ENCODE measurements at regions not wholly inside any gene's neighbourhood (a gene's known extent, or its start where the extent isn't known, plus 50 kb on each side); places are given as distances from the start of the nearest gene placed in this dataset.

DNA sequence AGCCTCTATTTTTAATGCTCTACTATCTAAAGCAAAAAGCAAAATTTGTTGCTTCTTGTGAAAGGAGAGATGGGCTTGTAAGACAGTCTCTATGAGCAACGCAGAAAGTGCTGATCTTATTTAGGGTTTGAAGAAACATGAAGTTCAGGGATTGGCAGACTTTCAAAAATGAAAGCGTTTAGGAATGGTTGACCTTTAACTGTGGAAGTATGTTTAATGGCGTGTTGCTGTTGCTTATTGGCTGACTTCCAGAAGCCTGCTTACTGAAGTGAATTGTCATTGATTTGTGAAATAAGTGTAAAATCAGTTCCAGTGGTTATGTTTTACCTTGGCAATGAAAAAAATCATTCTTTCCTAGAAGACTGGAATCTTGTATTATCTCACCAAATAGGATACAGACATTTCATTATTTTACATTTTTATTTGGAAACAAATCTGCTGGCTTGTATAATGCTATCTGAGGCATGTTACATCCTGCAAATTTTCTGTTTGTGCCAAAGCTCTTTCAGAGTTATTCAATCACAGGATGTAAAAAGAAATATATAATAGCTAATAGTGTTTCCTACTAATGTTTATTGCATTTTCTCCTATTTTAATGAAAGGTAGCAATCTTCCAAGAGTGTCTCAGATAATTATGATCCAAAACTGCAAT is 221.3 kb upstream of the SLITRK6 start:
- no TSS peak for BruUV-seq (replicated peaks)
- ATAC-seq (no peak), DNase-seq (ENCODE audit: low read depth, low spot score) (no peak)

GRCh38 chr13:86006317-86006716 is 207.1 kb upstream of the SLITRK6 start:
- Histone ChIP-seq H2AFZ (ENCODE audit: low read depth, low read length, poor library complexity, severe bottlenecking) (no peak overlapping the region), H3K27me3 (ENCODE audit: insufficient read depth, low read length) (no peaks in the 10 kb centered on the region), H3K36me3 (ENCODE audit: control insufficient read depth in 1 of 2, insufficient read depth in 2 of 2, low read length in 2 of 2) (no peaks in the 10 kb centered on the region), H4K20me1 (ENCODE audit: insufficient read depth) (no peaks in the 10 kb centered on the region), H3K79me2 (ENCODE audit: insufficient read depth, low read length) (no peaks in the 10 kb centered on the region), H3K4me2 (ENCODE audit: low read length) (no peak overlapping the region), H3K4me1 (ENCODE audit: control insufficient read depth in 1 of 2, insufficient read depth in 2 of 2, low read length in 2 of 2) (no peaks in the 10 kb centered on the region), H3K9me3 (ENCODE audit: control insufficient read depth in 1 of 2, insufficient read depth in 1 of 2, low read depth in 1 of 2, low read length in 2 of 2) (no peaks in the 10 kb centered on the region), H3K9ac (ENCODE audit: low read length) (no peak overlapping the region), H3K9me2 (ENCODE audit: insufficient read depth) (no peaks in the 10 kb centered on the region), H3K4me3 (replicated peaks in 1 of 2; ENCODE audit: low read depth in 1 of 2, low read length in 2 of 2) (no peak overlapping the region), H3K27ac (ENCODE audit: low read depth, low read length) (no peak overlapping the region)
- TF ChIP-seq SRF (IDR thresholded peaks at IDR 0.05; ENCODE audit: low read depth), result no peak
- no peak for TF ChIP-seq POLR2A (IDR thresholded peaks at IDR 0.05; ENCODE audit: borderline replicate concordance, extremely low read depth, insufficient read depth, insufficient read length)
- no peak for TF ChIP-seq FOSL1 (IDR thresholded peaks at IDR 0.05; ENCODE audit: low read depth)
- TF ChIP-seq, protein P1, sequence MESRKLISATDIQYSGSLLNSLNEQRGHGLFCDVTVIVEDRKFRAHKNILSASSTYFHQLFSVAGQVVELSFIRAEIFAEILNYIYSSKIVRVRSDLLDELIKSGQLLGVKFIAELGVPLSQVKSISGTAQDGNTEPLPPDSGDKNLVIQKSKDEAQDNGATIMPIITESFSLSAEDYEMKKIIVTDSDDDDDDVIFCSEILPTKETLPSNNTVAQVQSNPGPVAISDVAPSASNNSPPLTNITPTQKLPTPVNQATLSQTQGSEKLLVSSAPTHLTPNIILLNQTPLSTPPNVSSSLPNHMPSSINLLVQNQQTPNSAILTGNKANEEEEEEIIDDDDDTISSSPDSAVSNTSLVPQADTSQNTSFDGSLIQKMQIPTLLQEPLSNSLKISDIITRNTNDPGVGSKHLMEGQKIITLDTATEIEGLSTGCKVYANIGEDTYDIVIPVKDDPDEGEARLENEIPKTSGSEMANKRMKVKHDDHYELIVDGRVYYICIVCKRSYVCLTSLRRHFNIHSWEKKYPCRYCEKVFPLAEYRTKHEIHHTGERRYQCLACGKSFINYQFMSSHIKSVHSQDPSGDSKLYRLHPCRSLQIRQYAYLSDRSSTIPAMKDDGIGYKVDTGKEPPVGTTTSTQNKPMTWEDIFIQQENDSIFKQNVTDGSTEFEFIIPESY (IDR thresholded peaks at IDR 0.05; ENCODE audit: extremely low read depth, insufficient replicate concordance, low read length), result no peak
- TF ChIP-seq CEBPB (IDR thresholded peaks at IDR 0.05; ENCODE audit: low read depth), result no peak
- no peak for TF ChIP-seq TCF7L2 (IDR thresholded peaks at IDR 0.05; ENCODE audit: borderline replicate concordance, extremely low read depth, insufficient read depth, insufficient read length)
- TF ChIP-seq ATF3 (IDR thresholded peaks at IDR 0.05), result no peak
- no peak for TF ChIP-seq POLR2AphosphoS5 (IDR thresholded peaks at IDR 0.05; ENCODE audit: low read depth, low read length)
- TF ChIP-seq YY1 (IDR thresholded peaks at IDR 0.05; ENCODE audit: extremely low read depth, insufficient replicate concordance, low read depth, low read length), result no peak
- CTCF ChIA-PET, result no interaction called here
- no TSS peak for BruUV-seq (replicated peaks)
- ATAC-seq, result no peak
- POLR2A ChIA-PET, result no interaction called here
- DNase-seq (ENCODE audit: low read depth, low spot score), result no peak
- intact Hi-C loops (cut with micrococcal nuclease), result no loop called here
- RAD21 ChIA-PET (ENCODE audit: low non-redundant PET in 1 of 2, low total read pairs in 2 of 2, uncharacterized antibody in 2 of 2, unreplicated experiment in 2 of 2), result no interaction called here

More for the DNA sequence above, 221.3 kb upstream of the SLITRK6 start:
- Histone ChIP-seq H3K9me2 (ENCODE audit: insufficient read depth) (no peaks in the 10 kb centered on the region), H3K79me2 (ENCODE audit: insufficient read depth, low read length) (no peaks in the 10 kb centered on the region), H2AFZ (ENCODE audit: low read depth, low read length, poor library complexity, severe bottlenecking) (peak overlapping the region; percentile 4), H3K9ac (ENCODE audit: low read length) (no peak overlapping the region), H3K4me3 (replicated peaks in 1 of 2; ENCODE audit: low read depth in 1 of 2, low read length in 2 of 2) (no peak overlapping the region), H3K27me3 (ENCODE audit: insufficient read depth, low read length) (no peaks in the 10 kb centered on the region), H4K20me1 (ENCODE audit: insufficient read depth) (no peaks in the 10 kb centered on the region), H3K9me3 (ENCODE audit: control insufficient read depth in 1 of 2, insufficient read depth in 1 of 2, low read depth in 1 of 2, low read length in 2 of 2) (no peaks in the 10 kb centered on the region), H3K4me1 (ENCODE audit: control insufficient read depth in 1 of 2, insufficient read depth in 2 of 2, low read length in 2 of 2) (peaks cover 0 to 2% of the 10 kb centered on the region in 2 experiments; a peak in 1 of 4 replicates), H3K36me3 (ENCODE audit: control insufficient read depth in 1 of 2, insufficient read depth in 2 of 2, low read length in 2 of 2) (no peaks in the 10 kb centered on the region), H3K4me2 (ENCODE audit: low read length) (peak overlapping the region; percentile 12), H3K27ac (ENCODE audit: low read depth, low read length) (no peak overlapping the region)
- TF ChIP-seq JUND (IDR thresholded peaks at IDR 0.05) (no peak), SRF (IDR thresholded peaks at IDR 0.05; ENCODE audit: low read depth) (no peak), SIN3A (IDR thresholded peaks at IDR 0.05; ENCODE audit: low read depth) (no peak)
- ChIA-PET RAD21 (ENCODE audit: low non-redundant PET in 1 of 2, low total read pairs in 2 of 2, uncharacterized antibody in 2 of 2, unreplicated experiment in 2 of 2) (no interaction called here), CTCF (no interaction called here), POLR2A (no interaction called here)
- intact Hi-C loops (cut with micrococcal nuclease), result no loop called here

Measured in HCT116 (cell line).